ENCODE measurements at regions not wholly inside any gene's neighbourhood (a gene's known extent, or its start where the extent isn't known, plus 50 kb on each side); places are given as distances from the start of the nearest gene placed in this dataset.
"Not testable (repeated sequence)": the region's sequence is repeated elsewhere in the genome, so short reads cannot be mapped to it uniquely, and the experiment has no call there.

DNA sequence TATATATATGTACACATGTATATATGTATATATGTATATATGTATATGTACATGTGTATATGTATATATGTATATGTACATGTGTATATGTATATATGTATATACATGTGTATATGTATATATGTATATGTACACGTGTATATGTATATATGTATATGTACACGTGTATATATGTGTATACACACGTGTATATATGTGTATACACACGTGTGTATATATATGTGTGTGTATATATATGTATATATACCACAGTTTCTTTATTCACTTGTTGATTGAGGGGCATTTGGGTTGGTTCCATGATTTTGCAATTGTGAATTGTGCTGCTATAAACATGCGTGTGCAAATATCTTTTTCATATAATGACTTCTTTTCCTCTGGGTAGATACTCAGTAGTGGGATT is 179.0 kb downstream of the ADCYAP1 start:
- not testable (repeated sequence) for TF ChIP-seq ZNF274 (IDR thresholded peaks at IDR 0.05; ENCODE audit: low read depth, low read length); YY1 (IDR thresholded peaks at IDR 0.05; ENCODE audit: insufficient read depth, insufficient read length); SUZ12 (IDR thresholded peaks at IDR 0.05; ENCODE audit: extremely low read depth, insufficient read depth, insufficient read length)

Measured in NT2/D1 (cell line).